CD14-positive monocyte (primary cell): ENCODE measurements at regions not wholly inside any gene's neighbourhood (a gene's known extent, or its start where the extent isn't known, plus 50 kb on each side); places are given as distances from the start of the nearest gene placed in this dataset.
A peak's percentile ranks its signal among the peaks of the same experiment; 100 is the strongest.

Source experiments
- DNase-seq, 3 donors: peaks; one replicate each; pipeline ENCODE4 v3.0.0-alpha.2; 2011 to 2022
- H2AFZ ChIP-seq: 2 replicates; pipeline ENCODE4 v1.6.0; 2012; ENCODE audit warnings: mild to moderate bottlenecking, low read depth, low read length, inconsistent platforms; ENCODE audit not compliant: insufficient read depth, poor library complexity, severe bottlenecking
- H3K27ac ChIP-seq, 2 donors: 1 replicate in 1 of 2; 2 replicates in 1 of 2; pipeline ENCODE4 v1.5.1; 2012 to 2013; ENCODE audit warnings: low read length in 2 of 2, control low read depth in 1 of 2, inconsistent platforms in 1 of 2, low read depth in 1 of 2, mild to moderate bottlenecking in 1 of 2
- H3K27me3 ChIP-seq, 2 donors: one replicate each; pipeline versions ENCODE4 v1.6.0 to v1.6.1; 2011 to 2013; ENCODE audit warnings: low read length in 2 of 2; ENCODE audit not compliant: control insufficient read depth in 2 of 2, insufficient read depth in 2 of 2
- H3K36me3 ChIP-seq, 2 donors: replicated peaks in 1 of 2; 1 replicate in 1 of 2; 2 replicates in 1 of 2; pipeline versions ENCODE4 v1.5.1 to v1.6.1; 2012 to 2013; ENCODE audit warnings: low read length in 2 of 2, control low read depth in 1 of 2, inconsistent platforms in 1 of 2, mild to moderate bottlenecking in 1 of 2; ENCODE audit not compliant: insufficient read depth in 2 of 2, control insufficient read depth in 1 of 2
- H3K4me1 ChIP-seq, 2 donors: 1 replicate in 1 of 2; 2 replicates in 1 of 2; pipeline versions ENCODE4 v1.5.1 to v1.6.1; 2012 to 2013; ENCODE audit warnings: low read length in 2 of 2, control low read depth in 1 of 2, inconsistent platforms in 1 of 2, mild to moderate bottlenecking in 1 of 2, moderate library complexity in 1 of 2; ENCODE audit not compliant: insufficient read depth in 2 of 2, control insufficient read depth in 1 of 2
- H3K4me2 ChIP-seq: replicated peaks from 2 replicates; pipeline ENCODE3; 2012; ENCODE audit warnings: low read length, moderate library complexity, mild to moderate bottlenecking; ENCODE audit not compliant: poor library complexity, severe bottlenecking; ENCODE audit errors: extremely low read depth
- H3K4me3 ChIP-seq, 3 experiments: fragments of 200-600 bp in 1 of 3; sonication (generic) in 1 of 3; replicated peaks in 1 of 3; 1 replicate in 2 of 3; 2 replicates in 1 of 3; pipeline ENCODE4 v1.5.1; 2011 to 2013; ENCODE audit warnings: low read length in 3 of 3, mild to moderate bottlenecking in 3 of 3, control low read depth in 2 of 3, low read depth in 2 of 3, inconsistent platforms in 1 of 3, moderate library complexity in 1 of 3
- H3K79me2 ChIP-seq: 2 replicates; pipeline ENCODE4 v1.6.0; 2012; ENCODE audit warnings: mild to moderate bottlenecking, control low read depth, inconsistent platforms, low read length, moderate library complexity; ENCODE audit not compliant: insufficient read depth
- H3K9ac ChIP-seq: 2 replicates; pipeline ENCODE4 v1.6.0; 2017; ENCODE audit warnings: low read length, mild to moderate bottlenecking; ENCODE audit not compliant: insufficient read depth, poor library complexity, severe bottlenecking
- H3K9me3 ChIP-seq, 2 donors: replicated peaks in 1 of 2; 1 replicate in 1 of 2; 2 replicates in 1 of 2; pipeline versions ENCODE4 v1.5.1 to v1.6.1; 2012 to 2013; ENCODE audit warnings: low read length in 2 of 2, control low read depth in 1 of 2; ENCODE audit not compliant: control insufficient read depth in 1 of 2, insufficient read depth in 1 of 2
- H4K20me1 ChIP-seq: 2 replicates; pipeline ENCODE4 v1.6.0; 2012; ENCODE audit warnings: mild to moderate bottlenecking, low read length, control low read depth, moderate library complexity; ENCODE audit not compliant: insufficient read depth
- H3K27ac Mint-ChIP-seq, 7 donors: one replicate each; pipeline ENCODE4 v1.8.0; 2020; ENCODE audit warnings: mild to moderate bottlenecking in 7 of 7, mixed read lengths in 7 of 7, moderate library complexity in 6 of 7, inconsistent platforms in 2 of 7
- H3K27me3 Mint-ChIP-seq, 3 donors: one replicate each; pipeline ENCODE4 v1.8.0; 2021 to 2022; ENCODE audit warnings: low read depth in 3 of 3, mild to moderate bottlenecking in 3 of 3, mixed read lengths in 3 of 3, moderate library complexity in 3 of 3, inconsistent platforms in 1 of 3
- H3K36me3 Mint-ChIP-seq, 2 donors: one replicate each; pipeline ENCODE4 v1.8.0; 2020; ENCODE audit warnings: mixed read lengths in 2 of 2, inconsistent platforms in 1 of 2, mild to moderate bottlenecking in 1 of 2
- H3K4me1 Mint-ChIP-seq: one replicate; pipeline ENCODE4 v1.8.0; 2020; ENCODE audit warnings: mild to moderate bottlenecking, mixed read lengths
- H3K4me3 Mint-ChIP-seq, 2 donors: one replicate each; pipeline ENCODE4 v1.8.0; 2020; ENCODE audit warnings: mild to moderate bottlenecking in 2 of 2, mixed read lengths in 2 of 2, moderate library complexity in 1 of 2
- H3K9me3 Mint-ChIP-seq, 7 donors: one replicate each; pipeline ENCODE4 v1.8.0; 2020 to 2022; ENCODE audit warnings: mixed read lengths in 7 of 7, mild to moderate bottlenecking in 6 of 7, moderate library complexity in 6 of 7, inconsistent platforms in 2 of 7
- WGBS: methylation state at CpG from one replicate; pipeline ENCODE4 v1.1.5; 2013; ENCODE audit warnings: missing lambda C conversion rate; ENCODE audit not compliant: insufficient coverage; 5-methylcytosine and 5-hydroxymethylcytosine counted together
- intact Hi-C, 2 donors: fragments of 100-400 bp; cut with micrococcal nuclease; formaldehyde crosslinking; loops; one replicate each; pipeline versions ENCODE4 v1.15.0 to v1.15.1; 2023
- TF ChIP-seq, protein P1 (sequence below): fragments of 200-600 bp; IDR thresholded peaks from one replicate; pipeline ENCODE4 v1.8.0; 2022; ENCODE audit warnings: antibody characterized with exemption, mild to moderate bottlenecking

DNA sequence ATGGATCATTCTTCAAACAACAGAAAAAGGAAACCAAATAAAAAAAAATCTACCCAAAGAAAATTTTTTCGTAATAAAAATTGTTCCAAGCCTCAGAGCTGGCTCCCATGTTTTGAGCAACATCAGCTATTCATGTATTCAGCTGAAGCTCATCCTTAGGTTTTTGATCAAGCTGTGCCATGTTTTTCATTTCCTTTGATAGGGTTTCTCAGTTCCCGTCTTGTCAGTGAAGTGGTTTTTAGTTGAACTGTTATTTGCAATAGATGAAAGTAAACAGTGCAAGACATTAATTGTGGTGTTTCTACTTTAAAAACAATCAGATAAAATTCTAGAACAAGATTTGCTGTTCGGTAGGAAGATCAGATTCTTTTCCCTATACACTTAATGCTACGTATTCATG, 55.4 kb upstream of the SPTSSB start:
- H3K27ac ChIP-seq: no peak overlapping the region
- H3K79me2 ChIP-seq: no peaks in the 10 kb centered on the region
- H3K9me3 Mint-ChIP-seq: peaks cover 0 to 3% (median 0%) of the 10 kb centered on the region in 7 donors
- no peak overlapping the region for H3K9ac ChIP-seq
- no CpG with 5 or more reads among the region's 4 CpGs for WGBS
- H3K27ac Mint-ChIP-seq: no peak overlapping the region
- no peaks in the 10 kb centered on the region for H3K27me3 ChIP-seq
- no peaks in the 10 kb centered on the region for H3K36me3 Mint-ChIP-seq
- no peak for DNase-seq
- H3K36me3 ChIP-seq: no peaks in the 10 kb centered on the region
- H2AFZ ChIP-seq: no peak overlapping the region
- intact Hi-C loops: loop anchor here in 1 of 2 donors (10.0 kb wide), 1 partner anchor 472 kb away; no protein-coding TSS in a partner anchor
- no peaks in the 10 kb centered on the region for H3K4me1 Mint-ChIP-seq
- no peak overlapping the region for H3K4me2 ChIP-seq
- H3K9me3 ChIP-seq: no peaks in the 10 kb centered on the region
- no peak overlapping the region for H3K4me3 ChIP-seq
- no peak overlapping the region for H3K4me3 Mint-ChIP-seq
- TF ChIP-seq, protein P1, sequence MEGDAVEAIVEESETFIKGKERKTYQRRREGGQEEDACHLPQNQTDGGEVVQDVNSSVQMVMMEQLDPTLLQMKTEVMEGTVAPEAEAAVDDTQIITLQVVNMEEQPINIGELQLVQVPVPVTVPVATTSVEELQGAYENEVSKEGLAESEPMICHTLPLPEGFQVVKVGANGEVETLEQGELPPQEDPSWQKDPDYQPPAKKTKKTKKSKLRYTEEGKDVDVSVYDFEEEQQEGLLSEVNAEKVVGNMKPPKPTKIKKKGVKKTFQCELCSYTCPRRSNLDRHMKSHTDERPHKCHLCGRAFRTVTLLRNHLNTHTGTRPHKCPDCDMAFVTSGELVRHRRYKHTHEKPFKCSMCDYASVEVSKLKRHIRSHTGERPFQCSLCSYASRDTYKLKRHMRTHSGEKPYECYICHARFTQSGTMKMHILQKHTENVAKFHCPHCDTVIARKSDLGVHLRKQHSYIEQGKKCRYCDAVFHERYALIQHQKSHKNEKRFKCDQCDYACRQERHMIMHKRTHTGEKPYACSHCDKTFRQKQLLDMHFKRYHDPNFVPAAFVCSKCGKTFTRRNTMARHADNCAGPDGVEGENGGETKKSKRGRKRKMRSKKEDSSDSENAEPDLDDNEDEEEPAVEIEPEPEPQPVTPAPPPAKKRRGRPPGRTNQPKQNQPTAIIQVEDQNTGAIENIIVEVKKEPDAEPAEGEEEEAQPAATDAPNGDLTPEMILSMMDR: no peak
- peaks cover 2 to 5% (median 5%) of the 10 kb centered on the region in 3 donors for H3K27me3 Mint-ChIP-seq
- H3K4me1 ChIP-seq: no peaks in the 10 kb centered on the region
- no peaks in the 10 kb centered on the region for H4K20me1 ChIP-seq

DNA sequence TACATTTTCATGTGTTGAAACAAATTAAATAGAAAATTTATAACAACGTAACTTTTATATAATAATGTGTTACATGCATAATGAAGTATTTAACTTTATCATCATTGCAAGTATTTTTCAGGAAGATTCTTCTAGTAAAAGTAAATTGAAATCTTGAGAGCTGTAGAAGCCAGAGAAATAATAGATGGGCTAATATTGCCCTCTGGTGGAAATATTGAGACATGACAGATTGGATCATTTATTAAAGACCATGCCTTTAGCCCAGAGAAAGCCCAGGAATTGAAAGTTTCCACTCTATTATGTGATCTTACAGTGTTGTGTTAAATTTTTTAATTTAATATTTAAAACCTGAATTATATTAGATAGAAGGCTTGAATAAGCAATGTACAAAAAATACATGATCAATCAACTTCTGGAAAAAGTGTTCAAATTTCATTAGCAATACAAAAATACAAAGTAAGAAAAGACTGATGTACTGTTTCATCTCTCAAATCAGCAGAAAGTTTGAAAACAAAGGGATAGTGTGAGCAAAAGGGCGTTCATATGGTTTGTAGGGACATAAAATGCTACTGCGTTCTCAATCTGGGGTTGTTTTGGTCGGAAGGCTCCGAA, 52.7 kb upstream of the SPTSSB start:
- Mint-ChIP-seq H3K4me1 (no peaks in the 10 kb centered on the region), H3K4me3 (no peak overlapping the region), H3K27ac (no peak overlapping the region), H3K36me3 (no peaks in the 10 kb centered on the region), H3K27me3 (peaks cover 0 to 2% (median 0%) of the 10 kb centered on the region in 3 donors), H3K9me3 (no peaks in the 10 kb centered on the region)
- H3K36me3 ChIP-seq: no peaks in the 10 kb centered on the region
- H3K4me3 ChIP-seq: no peak overlapping the region
- intact Hi-C loops: loop anchor here (2.0 to 10.0 kb wide), 3 partner anchors 151 to 469 kb away; no protein-coding TSS in a partner anchor
- no peak overlapping the region for H2AFZ ChIP-seq
- H3K4me2 ChIP-seq: no peak overlapping the region
- peak; percentile 18 to 60 (median 28) for DNase-seq
- H3K4me1 ChIP-seq: no peaks in the 10 kb centered on the region
- no peaks in the 10 kb centered on the region for H3K79me2 ChIP-seq
- no peak overlapping the region for H3K9ac ChIP-seq
- no CpG with 5 or more reads among the region's 5 CpGs for WGBS
- H3K9me3 ChIP-seq: no peaks in the 10 kb centered on the region
- TF ChIP-seq, protein P1: peak; percentile 83
- H4K20me1 ChIP-seq: no peaks in the 10 kb centered on the region
- no peak overlapping the region for H3K27ac ChIP-seq
- H3K27me3 ChIP-seq: no peaks in the 10 kb centered on the region
